ENCODE measurements at regions not wholly inside any gene's neighbourhood (a gene's known extent, or its start where the extent isn't known, plus 50 kb on each side); places are given as distances from the start of the nearest gene placed in this dataset.

- TF ChIP-seq CTCF (IDR thresholded peaks at IDR 0.05; ENCODE audit: insufficient read depth, low read length, poor library complexity, severe bottlenecking) (no peak), EZH2phosphoT487 (conservative IDR thresholded peaks at IDR 0.05; ENCODE audit: low read length) (no peak)
These were observed 1125.5 kb downstream of the BCL11A start for GRCh38 chr2:59427980-59428379.
